ENCODE measurements at regions not wholly inside any gene's neighbourhood (a gene's known extent, or its start where the extent isn't known, plus 50 kb on each side); places are given as distances from the start of the nearest gene placed in this dataset.

DNA sequence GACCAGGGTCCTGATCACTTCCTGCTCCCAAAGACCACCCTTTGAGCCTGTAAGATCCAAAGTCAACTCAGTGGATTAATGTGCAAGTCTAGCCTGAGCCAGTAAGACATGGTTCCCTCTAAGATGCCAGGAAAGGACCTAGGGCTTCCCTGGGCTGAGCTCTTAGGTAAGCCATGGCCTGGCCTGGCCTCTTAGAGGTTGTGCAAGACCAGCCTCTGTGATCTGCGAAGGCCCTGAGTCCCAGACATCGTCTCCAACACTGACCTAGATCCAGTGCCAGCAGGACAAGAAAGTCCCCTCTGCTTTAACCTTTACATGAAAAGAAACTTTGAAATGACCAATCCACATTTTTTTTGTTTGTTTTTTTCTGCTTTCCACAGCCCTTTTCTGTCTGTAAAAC is 73.6 kb upstream of the CYP1B1 start:
- TF ChIP-seq, protein P1, sequence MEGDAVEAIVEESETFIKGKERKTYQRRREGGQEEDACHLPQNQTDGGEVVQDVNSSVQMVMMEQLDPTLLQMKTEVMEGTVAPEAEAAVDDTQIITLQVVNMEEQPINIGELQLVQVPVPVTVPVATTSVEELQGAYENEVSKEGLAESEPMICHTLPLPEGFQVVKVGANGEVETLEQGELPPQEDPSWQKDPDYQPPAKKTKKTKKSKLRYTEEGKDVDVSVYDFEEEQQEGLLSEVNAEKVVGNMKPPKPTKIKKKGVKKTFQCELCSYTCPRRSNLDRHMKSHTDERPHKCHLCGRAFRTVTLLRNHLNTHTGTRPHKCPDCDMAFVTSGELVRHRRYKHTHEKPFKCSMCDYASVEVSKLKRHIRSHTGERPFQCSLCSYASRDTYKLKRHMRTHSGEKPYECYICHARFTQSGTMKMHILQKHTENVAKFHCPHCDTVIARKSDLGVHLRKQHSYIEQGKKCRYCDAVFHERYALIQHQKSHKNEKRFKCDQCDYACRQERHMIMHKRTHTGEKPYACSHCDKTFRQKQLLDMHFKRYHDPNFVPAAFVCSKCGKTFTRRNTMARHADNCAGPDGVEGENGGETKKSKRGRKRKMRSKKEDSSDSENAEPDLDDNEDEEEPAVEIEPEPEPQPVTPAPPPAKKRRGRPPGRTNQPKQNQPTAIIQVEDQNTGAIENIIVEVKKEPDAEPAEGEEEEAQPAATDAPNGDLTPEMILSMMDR (conservative IDR thresholded peaks at IDR 0.05): no peak
- no peak for TF ChIP-seq ZFX (IDR thresholded peaks at IDR 0.05)

Data from C4-2B (cell line).